Endometrial microvascular endothelial cells (primary cell): ENCODE measurements at regions not wholly inside any gene's neighbourhood (a gene's known extent, or its start where the extent isn't known, plus 50 kb on each side); places are given as distances from the start of the nearest gene placed in this dataset.

Source experiments
- in situ Hi-C: cut with HindIII; loops from 2 replicates; pipeline ENCODE4 v1.10.0; 2017; ENCODE audit warnings: low sequenced_read_pairs, low pct_unique_long_range_greater_than_20kb; ENCODE audit errors: inconsistent ontology term

DNA sequence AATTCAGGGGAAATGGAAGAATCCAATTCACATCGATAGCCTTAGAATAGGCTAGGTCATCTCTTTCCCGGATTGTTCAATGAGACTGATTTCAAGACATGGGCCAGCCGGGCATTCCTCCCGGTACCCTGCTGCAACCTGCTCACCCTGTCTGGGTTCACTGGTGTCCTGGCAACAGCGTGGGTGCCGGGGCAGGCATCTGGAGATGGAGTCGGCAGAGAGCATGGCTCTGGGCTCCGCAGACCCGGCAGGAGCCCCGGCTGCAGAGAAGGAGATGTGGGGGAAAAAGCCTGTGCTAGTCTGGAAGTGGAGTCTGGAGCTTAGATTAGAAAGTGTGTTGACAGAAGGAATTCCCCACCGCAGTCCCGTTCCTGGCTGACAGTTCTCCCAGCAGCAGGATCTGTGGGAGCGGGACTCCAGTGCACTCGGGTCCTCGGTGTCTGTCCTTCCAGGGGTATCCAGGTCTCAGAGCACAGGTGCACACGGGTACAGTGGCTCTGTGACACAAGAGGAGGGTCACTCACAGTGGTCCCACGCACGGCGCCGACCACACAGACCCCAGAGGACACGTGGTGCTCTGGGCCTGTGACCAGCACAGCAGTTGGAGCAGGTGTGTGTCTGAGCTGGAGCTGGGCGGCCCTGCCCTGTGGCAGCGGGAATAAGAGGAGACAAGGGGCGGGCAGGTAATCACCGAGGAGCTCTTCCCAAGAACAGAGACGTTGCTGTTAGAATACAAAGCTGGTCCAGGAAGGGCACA is 65.7 kb upstream of the PITRM1 start:
- in situ Hi-C loops, result no loop called here

DNA sequence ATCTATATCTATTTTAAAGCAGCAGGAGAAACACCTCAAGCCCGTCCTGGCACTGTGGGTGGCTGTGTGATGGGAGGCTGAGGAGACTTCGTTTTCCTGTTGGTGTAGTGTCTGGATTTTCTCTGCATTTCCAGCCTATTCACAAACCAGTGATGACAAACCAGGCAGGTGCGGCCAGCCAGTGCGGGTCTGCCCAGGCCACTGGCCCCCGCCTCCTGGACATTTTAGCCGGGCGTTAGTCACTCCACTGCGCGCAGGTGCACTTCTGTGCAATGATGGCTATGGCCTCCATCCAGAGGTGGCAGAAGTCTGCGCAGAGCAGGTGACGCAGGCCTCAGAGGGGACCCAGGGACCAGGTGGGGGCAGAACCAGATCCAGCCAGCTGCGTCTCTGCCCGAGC is 64.9 kb upstream of the PITRM1 start:
- in situ Hi-C loops, result no loop called here

DNA sequence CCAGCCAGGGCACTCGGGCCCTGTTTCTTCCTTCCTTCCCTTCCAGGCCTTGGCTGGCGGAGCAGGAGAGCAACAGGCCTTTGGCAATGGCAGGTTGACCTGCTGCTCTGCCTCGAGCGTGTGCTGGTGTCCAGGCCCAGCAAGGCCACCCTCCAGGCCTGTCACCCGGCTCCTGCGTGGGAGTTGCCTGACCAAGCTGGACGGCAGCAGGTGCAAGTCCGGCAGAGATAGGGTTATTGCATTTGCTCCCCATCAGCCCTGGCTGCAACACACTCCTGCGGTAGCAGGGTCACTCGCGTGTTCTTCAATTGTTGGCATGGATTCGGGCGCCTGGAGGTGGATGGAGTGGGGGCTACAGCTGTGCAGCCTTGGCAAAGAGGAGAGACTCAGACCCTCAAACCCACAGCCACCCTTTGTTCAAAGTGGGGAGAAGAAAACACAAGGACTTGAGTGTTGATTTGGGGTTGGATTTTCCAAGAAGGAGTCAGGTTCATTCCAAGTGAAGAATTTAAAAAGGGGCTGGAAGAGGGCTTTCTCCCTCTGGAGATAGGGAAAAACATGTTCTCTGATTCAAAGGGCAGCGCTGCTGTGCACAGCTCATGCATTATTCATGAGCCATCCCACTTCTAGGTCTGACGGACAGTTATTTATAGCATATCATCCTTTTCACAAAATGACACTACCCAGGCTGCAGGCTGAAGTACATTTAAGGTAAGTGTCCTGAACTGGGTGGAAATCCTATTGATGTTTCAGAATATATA is 64.2 kb upstream of the PITRM1 start:
- in situ Hi-C loops, result no loop called here

DNA sequence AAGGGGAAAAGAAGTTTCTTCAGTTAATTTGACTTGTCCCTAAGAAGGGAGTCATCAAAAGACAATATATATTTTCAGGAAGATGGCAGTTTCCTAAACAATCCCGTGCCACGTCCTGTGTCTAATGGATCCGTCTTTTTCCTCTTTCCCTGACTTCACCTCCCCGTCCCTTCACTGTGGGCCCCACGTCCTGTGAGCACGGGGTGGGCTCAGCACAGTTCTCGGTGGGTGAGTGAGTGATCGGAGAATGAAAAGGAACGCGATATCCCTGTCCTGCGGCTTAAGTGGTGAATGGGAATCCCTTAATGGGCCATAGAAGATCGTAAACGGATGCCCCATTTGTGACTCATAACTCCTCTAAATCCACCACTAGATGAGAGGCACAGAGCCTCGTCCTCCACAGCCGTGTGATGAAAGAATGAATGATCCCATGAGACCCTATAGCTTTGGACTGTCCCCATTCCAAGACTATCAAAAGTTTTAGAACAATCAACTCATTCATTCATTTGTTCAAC is 63.5 kb upstream of the PITRM1 start:
- in situ Hi-C loops, result no loop called here

DNA sequence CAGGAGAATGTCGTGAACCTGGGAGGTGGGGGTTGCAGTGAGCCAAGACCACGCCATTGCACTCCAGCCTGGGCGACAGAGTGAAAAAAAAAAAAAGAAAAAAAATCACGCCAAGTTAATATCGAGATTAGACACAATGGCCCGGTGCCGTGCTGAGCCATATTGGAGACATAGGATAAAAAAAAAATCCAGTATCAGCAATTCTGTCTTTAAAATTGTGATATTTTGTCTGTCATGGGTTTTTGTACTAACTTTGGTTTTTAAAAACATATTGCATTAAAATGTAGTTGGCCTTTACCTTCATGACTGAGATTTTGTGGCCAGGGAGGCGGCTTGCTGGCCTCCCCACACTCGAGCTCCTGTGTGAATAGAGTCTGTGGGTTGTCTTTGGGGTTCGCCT is 62.8 kb upstream of the PITRM1 start:
- in situ Hi-C loops, result no loop called here

DNA sequence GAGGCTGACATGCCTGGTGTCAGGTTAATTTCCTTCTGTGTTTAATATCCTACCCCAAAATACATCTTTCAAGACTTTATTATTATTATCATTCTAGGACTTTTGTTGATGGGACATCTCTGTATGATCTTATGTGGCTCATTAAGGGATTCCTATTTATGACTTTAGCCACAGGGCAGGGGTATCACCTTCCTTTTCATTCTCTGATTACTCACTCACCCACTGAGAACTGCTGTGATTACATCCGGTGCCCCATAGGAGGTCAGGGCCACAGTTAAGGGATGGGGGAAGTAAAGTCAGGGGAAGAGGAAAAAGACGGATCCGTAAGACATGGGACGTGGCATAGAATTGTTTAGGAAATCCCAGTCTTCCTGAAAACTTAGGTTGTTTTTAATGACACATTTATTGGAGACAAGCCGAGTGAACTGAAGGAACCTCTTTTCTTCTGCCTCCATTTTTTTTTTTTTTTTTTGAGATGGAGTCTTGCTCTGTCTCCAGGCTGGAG is 61.0 kb upstream of the PITRM1 start:
- in situ Hi-C loops, result no loop called here

DNA sequence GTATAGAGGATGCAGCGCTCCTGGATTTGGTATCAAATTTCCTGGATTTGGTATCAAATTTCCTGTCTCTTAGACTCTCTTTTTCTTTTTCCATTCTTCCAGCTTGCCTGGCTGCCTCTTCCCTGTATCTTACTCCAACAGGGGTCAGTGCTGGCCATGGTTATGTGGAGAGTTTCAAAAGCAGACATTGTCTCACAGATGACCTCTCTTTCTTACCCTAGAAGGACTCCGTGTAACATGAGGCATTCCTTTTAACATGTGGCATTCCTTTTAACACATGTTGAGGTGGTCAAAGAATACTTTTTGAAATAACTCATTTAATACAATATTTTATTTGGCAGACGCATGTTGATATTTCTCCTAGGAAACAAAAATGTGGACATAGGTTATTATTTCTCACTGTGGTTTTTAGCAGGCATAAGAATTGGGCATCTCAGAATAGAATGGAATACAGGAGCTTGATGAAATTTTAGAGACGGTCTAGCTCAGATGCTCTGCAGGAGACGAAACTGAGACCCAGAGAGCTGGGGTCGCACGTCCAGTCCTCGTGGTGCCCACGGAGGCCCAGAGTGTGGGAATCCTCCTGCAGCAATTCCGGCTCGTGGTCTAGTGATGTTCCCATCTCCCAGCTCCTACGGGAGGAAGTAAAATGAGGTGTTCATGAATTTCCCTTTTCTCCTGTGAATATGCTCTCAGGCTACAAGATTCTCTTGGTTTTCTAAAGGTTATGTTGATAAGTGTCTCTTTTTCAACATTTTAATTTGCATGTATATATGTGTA is 59.6 kb upstream of the PITRM1 start:
- in situ Hi-C loops, result no loop called here

DNA sequence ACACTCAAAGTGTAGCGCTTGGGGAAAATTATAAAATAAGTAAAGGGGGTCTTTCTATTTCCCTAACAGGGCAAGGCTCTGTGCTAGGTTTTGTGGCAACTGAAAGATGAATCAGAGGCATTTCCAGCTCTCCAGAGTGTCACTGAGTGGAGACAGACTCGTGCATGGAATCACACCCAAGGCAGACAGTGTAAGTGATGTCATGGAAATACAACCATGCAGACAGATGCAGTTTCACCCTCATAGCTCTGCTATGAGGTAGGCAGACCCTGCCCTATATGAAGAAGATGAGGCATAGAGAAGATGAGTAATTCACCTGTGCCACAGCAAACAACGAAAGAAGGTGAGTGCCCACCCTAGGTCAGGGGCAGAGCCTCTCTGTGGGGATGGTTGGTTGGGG is 57.2 kb upstream of the PITRM1 start:
- in situ Hi-C loops, result no loop called here

DNA sequence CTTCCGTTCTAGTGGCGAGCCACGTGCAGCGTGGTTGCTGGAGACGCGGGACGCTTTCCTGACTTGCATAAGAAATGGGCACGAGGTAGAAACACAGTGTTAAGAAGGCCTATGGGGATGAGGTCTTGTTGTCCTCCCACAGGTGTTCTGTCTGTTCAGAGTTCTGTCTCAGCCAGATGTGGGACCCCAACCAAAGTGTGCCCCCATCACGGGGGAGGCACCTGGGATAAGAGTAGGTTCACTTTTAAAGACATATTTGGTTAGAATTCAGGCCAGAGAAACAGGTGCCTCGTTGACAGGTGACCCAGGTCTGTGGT is 56.0 kb upstream of the PITRM1 start:
- in situ Hi-C loops, result no loop called here

DNA sequence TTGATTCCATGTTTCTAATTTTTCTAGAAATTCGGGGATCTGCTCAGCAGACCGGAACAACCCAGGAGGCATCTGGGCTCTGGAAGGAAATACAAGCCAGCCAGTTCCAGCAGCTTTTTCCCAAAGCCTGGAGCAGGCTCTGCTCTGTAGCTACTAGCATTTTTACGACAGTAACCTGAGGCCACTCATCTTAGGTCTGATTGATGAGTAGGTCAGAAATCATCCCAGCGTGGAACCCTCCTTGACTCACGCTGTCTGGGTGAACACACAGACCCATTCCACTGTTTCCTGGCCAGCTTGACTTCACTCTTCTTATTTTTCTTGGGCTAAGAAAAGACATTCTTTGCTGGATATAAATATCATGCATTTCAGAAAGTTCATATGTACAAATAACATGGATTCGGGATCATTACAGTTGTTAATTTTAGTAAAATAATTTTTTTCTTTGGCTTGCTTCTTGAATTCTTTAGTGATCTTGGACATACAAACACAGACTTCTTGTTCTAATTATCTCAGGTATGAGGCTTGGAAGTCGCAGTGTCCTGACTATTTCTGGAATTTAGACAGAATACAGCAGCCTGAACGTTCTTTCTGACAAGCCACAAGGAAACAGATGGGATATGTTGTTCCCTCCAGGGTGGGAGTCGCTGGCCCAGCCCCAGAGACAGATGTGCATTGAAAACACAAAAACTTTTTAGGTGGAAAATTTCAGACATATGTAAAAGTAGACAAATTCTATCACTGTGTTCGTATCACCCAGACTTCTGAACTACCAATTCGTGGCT is 54.6 kb upstream of the PITRM1 start:
- in situ Hi-C loops, result no loop called here

DNA sequence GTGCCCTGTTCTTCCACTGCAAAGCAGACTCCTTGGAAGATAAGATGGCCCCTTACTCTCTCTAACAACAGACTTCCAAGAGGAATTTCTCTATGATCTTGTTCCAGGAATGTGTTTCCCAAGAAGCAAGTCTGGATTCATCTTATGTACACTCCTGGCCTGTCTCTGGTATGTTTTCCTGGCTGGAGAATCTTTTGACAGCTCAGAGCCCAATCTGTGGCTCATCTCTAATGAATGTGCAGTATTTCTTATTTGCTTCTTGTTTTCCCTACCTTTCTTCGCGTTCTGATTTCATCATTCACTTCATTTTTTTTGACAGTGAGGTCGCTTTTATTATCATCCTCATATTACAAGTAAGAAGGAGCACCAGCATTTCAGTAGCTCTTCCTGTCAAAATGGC is 53.0 kb upstream of the PITRM1 start:
- in situ Hi-C loops, result no loop called here

DNA sequence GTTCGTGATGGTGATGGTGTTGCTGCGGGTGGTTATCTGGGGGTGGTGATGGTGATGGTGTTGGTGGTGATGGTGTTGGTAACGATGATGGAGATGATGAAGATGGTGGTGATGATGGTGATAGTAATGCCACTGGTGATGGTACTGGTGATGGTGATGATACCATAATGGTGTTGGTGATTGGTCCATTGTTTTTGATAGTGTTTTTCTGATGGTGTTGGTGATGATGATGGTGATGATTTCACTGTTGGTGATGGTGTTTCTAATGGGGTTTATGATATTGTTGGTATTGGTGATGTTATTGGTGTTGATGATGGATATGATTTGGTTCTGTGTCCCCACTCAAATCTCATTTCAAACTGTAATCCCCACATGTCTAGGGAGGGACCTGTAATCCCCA is 51.7 kb upstream of the PITRM1 start:
- in situ Hi-C loops, result no loop called here

DNA sequence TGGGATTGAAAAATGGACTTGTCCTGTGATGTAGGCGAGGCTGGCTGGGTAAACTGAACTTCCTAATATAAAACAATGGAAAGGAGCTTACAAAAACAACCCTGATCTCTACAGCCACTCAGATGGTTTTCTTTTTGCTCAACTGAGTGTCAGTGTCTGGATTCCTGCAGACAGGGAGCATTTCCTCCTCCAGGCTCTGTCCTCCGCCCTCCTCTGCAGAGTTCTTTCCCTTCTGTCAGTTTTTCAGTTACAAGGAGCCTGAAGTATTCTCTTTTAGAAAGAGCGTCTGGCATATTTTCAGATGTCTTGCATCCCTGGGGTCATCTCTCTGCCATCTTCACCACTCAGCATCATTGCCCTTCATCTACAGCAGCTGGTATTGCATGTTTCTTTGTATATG is 50.0 kb upstream of the PITRM1 start:
- in situ Hi-C loops, result no loop called here
